Panc1 (cell line): ENCODE measurements at regions not wholly inside any gene's neighbourhood (a gene's known extent, or its start where the extent isn't known, plus 50 kb on each side); places are given as distances from the start of the nearest gene placed in this dataset.

Experiments used
- ATAC-seq: fragments of 200-7000 bp; cut with Tn5 transposase; 2 replicates; pipeline ENCODE4 v1.9.1; 2020; ENCODE audit warnings: mild to moderate bottlenecking, moderate library complexity
- BruUV-seq: library from RNA; stranded (reverse); fragments of 400-500 nt; replicated peaks from 2 replicates; lab custom pipeline; 2021; lab: Mats Ljungman, UMichigan
- CTCF ChIA-PET: fragments of 300-600 bp; sonication (Branson Sonifier 250); formaldehyde crosslinking; loops from one replicate; lab custom pipeline; 2022; ENCODE audit warnings: antibody characterized with exemption; lab: Charles Lee
- POLR2A ChIA-PET: fragments of 300-600 bp; sonication (Branson Sonifier 250); formaldehyde crosslinking; loops from one replicate; lab custom pipeline; 2022; ENCODE audit warnings: antibody characterized with exemption; lab: Charles Lee
- DNase-seq: peaks from one replicate; pipeline ENCODE4 v3.0.0-alpha.2; 2010; ENCODE audit warnings: low read depth, low spot score
- H3K27ac ChIP-seq: 2 replicates; pipeline ENCODE4 v1.5.1; 2011; ENCODE audit warnings: mild to moderate bottlenecking, low read length, inconsistent platforms
- H3K27me3 ChIP-seq: fragments of 200-500 bp; sonication (Bioruptor generic); 2 replicates; pipeline ENCODE4 v1.6.0; 2014; ENCODE audit warnings: low read length, inconsistent platforms; ENCODE audit not compliant: control insufficient read depth, insufficient read depth
- H3K36me3 ChIP-seq: fragments of 200-500 bp; sonication (Bioruptor generic); 2 replicates; pipeline ENCODE4 v1.5.1; 2014; ENCODE audit warnings: inconsistent platforms, mild to moderate bottlenecking, low read length, moderate library complexity; ENCODE audit not compliant: control insufficient read depth, insufficient read depth
- H3K4me1 ChIP-seq: 2 replicates; pipeline ENCODE4 v1.5.1; 2011; ENCODE audit warnings: inconsistent platforms, mild to moderate bottlenecking, low read length, moderate library complexity; ENCODE audit not compliant: control insufficient read depth, insufficient read depth
- H3K4me3 ChIP-seq, 2 experiments: 2 replicates each; pipeline ENCODE4 v1.5.1; 2011 to 2012; ENCODE audit warnings: low read depth in 2 of 2, low read length in 2 of 2, mild to moderate bottlenecking in 2 of 2, inconsistent platforms in 1 of 2, moderate library complexity in 1 of 2
- H3K9me3 ChIP-seq: fragments of 200-500 bp; sonication (Bioruptor generic); 2 replicates; pipeline ENCODE4 v1.5.1; 2014; ENCODE audit warnings: low read depth, mild to moderate bottlenecking, inconsistent platforms, low read length, moderate library complexity; ENCODE audit not compliant: control insufficient read depth, insufficient read depth
- CTCF ChIP-seq: fragments of 450-650 bp; IDR thresholded peaks from 2 replicates; pipeline ENCODE4 v1.5.1; 2017; ENCODE audit warnings: mild to moderate bottlenecking
- POLR2AphosphoS5 ChIP-seq: IDR thresholded peaks from 2 replicates; pipeline ENCODE4 v1.6.1; 2012; ENCODE audit warnings: mild to moderate bottlenecking, low read depth, low read length, moderate library complexity
- REST ChIP-seq, 2 experiments: IDR thresholded peaks; 2 replicates each; pipeline ENCODE4 v1.6.1; 2011 to 2012; ENCODE audit warnings: low read depth in 2 of 2, control low read depth in 1 of 2, low read length in 1 of 2, mild to moderate bottlenecking in 1 of 2, moderate library complexity in 1 of 2; ENCODE audit not compliant: insufficient read depth in 1 of 2
- SIN3A ChIP-seq: IDR thresholded peaks from 2 replicates; pipeline ENCODE4 v1.6.1; 2012; ENCODE audit warnings: low read depth, mild to moderate bottlenecking, low read length, moderate library complexity, borderline replicate concordance; ENCODE audit not compliant: insufficient read depth
- TCF7L2 ChIP-seq: IDR thresholded peaks from 2 replicates; pipeline ENCODE4 v1.6.1; 2011; ENCODE audit warnings: mild to moderate bottlenecking, low read depth, low read length, inconsistent platforms
- in situ Hi-C: cut with HindIII; loops from 2 replicates; pipeline ENCODE4 v1.10.0; 2016; ENCODE audit warnings: low sequenced_read_pairs, low pct_unique_long_range_greater_than_20kb
- intact Hi-C: fragments of 100-400 bp; cut with micrococcal nuclease; formaldehyde crosslinking; loops from one replicate; pipeline ENCODE4 v1.10.0; 2022; ENCODE audit not compliant: unreplicated experiment

- BruUV-seq, result no TSS peak
- ChIA-PET POLR2A (no interaction called here), CTCF (no interaction called here)
- DNase-seq (no peak), ATAC-seq (no peak)
- in situ Hi-C loops (no loop called here), intact Hi-C loops (no loop called here)
- H3K27ac ChIP-seq, result no peak overlapping the region
- no peaks in the 10 kb centered on the region for H3K9me3 ChIP-seq
- H3K36me3 ChIP-seq, result no peaks in the 10 kb centered on the region
- H3K4me1 ChIP-seq, result no peaks in the 10 kb centered on the region
- H3K4me3 ChIP-seq, result no peak overlapping the region
- H3K27me3 ChIP-seq, result no peaks in the 10 kb centered on the region; the same call in 1 of the 2 replicates
- TF ChIP-seq TCF7L2 (no peak), CTCF (no peak), REST (IDR thresholded peaks at IDR 0.05; ENCODE audit: insufficient read depth in 1 of 2, low read depth in 2 of 2, low read length in 1 of 2) (no peak), POLR2AphosphoS5 (no peak), SIN3A (no peak)
Observed at GRCh38 chr16:8167436-8167835, 422.9 kb downstream of the TMEM114 start.

GRCh38 chr16:8158051-8158450 lies 432.3 kb downstream of the TMEM114 start:
- no peak overlapping the region for H3K27ac ChIP-seq
- no TSS peak for BruUV-seq
- TF ChIP-seq SIN3A (no peak), REST (IDR thresholded peaks at IDR 0.05; ENCODE audit: insufficient read depth in 1 of 2, low read depth in 2 of 2, low read length in 1 of 2) (no peak), POLR2AphosphoS5 (no peak), CTCF (no peak), TCF7L2 (no peak)
- H3K27me3 ChIP-seq, result no peaks in the 10 kb centered on the region
- no peaks in the 10 kb centered on the region for H3K9me3 ChIP-seq
- H3K36me3 ChIP-seq, result no peaks in the 10 kb centered on the region
- ChIA-PET POLR2A (no interaction called here), CTCF (no interaction called here)
- DNase-seq (no peak), ATAC-seq (no peak)
- H3K4me1 ChIP-seq, result no peaks in the 10 kb centered on the region
- H3K4me3 ChIP-seq, result no peak overlapping the region
- in situ Hi-C loops, result no loop called here
- intact Hi-C loops, result no loop called here
